ENCODE measurements at regions not wholly inside any gene's neighbourhood (a gene's known extent, or its start where the extent isn't known, plus 50 kb on each side); places are given as distances from the start of the nearest gene placed in this dataset.

- CTCF ChIA-PET: interaction anchor here (0.6 to 4.8 kb wide), 18 partner anchors 8 to 208 kb away, joined by 3 to 30 read pairs (median 3); partner anchors contain the start of gene ROCK1
- no peak overlapping the region for H3K27ac Mint-ChIP-seq
- DNase-seq (ENCODE audit: low spot score) (peak; percentile 59), ATAC-seq (peak; percentile 77)
- H3K4me3 Mint-ChIP-seq: no peak overlapping the region
- H3K36me3 Mint-ChIP-seq: no peaks in the 10 kb centered on the region
- POLR2A ChIA-PET: interaction anchor here (1.0 kb wide), 1 partner anchor 68 kb away, joined by 3 read pairs; the partner anchor contains the start of gene ROCK1
- H3K4me1 Mint-ChIP-seq: no peaks in the 10 kb centered on the region
- H3K27me3 Mint-ChIP-seq (ENCODE audit: low read depth): no peaks in the 10 kb centered on the region; the same call in 1 of the 2 replicates
- H3K9me3 Mint-ChIP-seq: no peaks in the 10 kb centered on the region
- TF ChIP-seq OVOL2 (CRISPR knock-in tag; IDR thresholded peaks at IDR 0.05; ENCODE audit: borderline replicate concordance): no peak
- TF ChIP-seq, protein P1, sequence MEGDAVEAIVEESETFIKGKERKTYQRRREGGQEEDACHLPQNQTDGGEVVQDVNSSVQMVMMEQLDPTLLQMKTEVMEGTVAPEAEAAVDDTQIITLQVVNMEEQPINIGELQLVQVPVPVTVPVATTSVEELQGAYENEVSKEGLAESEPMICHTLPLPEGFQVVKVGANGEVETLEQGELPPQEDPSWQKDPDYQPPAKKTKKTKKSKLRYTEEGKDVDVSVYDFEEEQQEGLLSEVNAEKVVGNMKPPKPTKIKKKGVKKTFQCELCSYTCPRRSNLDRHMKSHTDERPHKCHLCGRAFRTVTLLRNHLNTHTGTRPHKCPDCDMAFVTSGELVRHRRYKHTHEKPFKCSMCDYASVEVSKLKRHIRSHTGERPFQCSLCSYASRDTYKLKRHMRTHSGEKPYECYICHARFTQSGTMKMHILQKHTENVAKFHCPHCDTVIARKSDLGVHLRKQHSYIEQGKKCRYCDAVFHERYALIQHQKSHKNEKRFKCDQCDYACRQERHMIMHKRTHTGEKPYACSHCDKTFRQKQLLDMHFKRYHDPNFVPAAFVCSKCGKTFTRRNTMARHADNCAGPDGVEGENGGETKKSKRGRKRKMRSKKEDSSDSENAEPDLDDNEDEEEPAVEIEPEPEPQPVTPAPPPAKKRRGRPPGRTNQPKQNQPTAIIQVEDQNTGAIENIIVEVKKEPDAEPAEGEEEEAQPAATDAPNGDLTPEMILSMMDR (IDR thresholded peaks at IDR 0.05): peak; percentile 62
Measured at GRCh38 chr18:21179590-21180220, 62.3 kb upstream of the GREB1L start.

DNA sequence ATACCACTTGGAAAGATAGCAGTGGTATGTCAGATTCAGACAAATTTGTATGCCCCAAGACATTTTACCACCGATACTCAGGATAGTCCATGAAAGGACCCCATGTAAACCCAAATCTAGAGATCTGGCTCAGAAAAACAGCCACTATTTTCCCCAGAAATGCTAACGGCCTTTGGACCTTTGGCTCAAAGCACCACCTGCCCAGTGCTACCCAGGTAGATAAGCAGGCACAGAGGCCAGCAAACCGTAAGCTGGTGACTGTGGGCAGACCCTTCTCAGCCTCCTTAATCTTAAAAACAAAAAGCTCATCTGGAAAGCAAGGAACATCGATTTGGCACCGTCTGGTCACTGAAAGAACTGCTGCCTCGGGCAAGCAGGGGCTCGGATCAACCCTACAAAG lies 61.4 kb upstream of the GREB1L start:
- CTCF ChIA-PET: interaction anchor here (1.0 to 4.8 kb wide), 2 partner anchors 12 to 72 kb away, joined by 3 to 30 read pairs; no protein-coding TSS in a partner anchor
- DNase-seq (ENCODE audit: low spot score) (no peak), ATAC-seq (no peak)
- H3K4me1 Mint-ChIP-seq: no peaks in the 10 kb centered on the region
- TF ChIP-seq, protein P2, sequence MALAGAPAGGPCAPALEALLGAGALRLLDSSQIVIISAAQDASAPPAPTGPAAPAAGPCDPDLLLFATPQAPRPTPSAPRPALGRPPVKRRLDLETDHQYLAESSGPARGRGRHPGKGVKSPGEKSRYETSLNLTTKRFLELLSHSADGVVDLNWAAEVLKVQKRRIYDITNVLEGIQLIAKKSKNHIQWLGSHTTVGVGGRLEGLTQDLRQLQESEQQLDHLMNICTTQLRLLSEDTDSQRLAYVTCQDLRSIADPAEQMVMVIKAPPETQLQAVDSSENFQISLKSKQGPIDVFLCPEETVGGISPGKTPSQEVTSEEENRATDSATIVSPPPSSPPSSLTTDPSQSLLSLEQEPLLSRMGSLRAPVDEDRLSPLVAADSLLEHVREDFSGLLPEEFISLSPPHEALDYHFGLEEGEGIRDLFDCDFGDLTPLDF (CRISPR knock-in tag; IDR thresholded peaks at IDR 0.05): no peak
- no peak for TF ChIP-seq ATF6 (CRISPR knock-in tag; IDR thresholded peaks at IDR 0.05)
- TF ChIP-seq, protein P3, sequence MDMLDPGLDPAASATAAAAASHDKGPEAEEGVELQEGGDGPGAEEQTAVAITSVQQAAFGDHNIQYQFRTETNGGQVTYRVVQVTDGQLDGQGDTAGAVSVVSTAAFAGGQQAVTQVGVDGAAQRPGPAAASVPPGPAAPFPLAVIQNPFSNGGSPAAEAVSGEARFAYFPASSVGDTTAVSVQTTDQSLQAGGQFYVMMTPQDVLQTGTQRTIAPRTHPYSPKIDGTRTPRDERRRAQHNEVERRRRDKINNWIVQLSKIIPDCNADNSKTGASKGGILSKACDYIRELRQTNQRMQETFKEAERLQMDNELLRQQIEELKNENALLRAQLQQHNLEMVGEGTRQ (CRISPR knock-in tag; IDR thresholded peaks at IDR 0.05): no peak
- no peaks in the 10 kb centered on the region; the same call in 1 of the 2 replicates for H3K27me3 Mint-ChIP-seq (ENCODE audit: low read depth)
- H3K27ac Mint-ChIP-seq: no peak overlapping the region
- POLR2A ChIA-PET: no interaction called here
- H3K4me3 Mint-ChIP-seq: no peak overlapping the region
- no peaks in the 10 kb centered on the region for H3K9me3 Mint-ChIP-seq
- H3K36me3 Mint-ChIP-seq: no peaks in the 10 kb centered on the region

DNA sequence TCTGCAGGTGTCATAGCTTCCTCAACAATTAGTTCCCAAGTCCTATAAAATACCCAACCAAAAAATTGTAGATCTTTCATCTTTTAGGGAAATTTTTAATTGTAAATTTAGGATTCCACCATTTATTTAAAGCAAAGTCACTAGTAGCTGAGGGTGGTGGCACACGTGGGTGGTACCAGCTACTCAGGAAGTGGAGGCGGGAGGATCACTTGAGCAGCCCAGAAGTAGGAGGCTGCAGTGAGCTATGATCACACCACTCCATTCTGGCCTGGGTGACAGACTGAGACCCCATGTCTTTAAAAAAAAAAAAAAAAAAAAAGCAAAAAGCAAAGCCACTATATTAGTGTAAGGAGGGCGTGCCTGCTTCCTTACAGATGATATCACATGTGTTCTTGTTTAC lies 60.3 kb upstream of the GREB1L start:
- Mint-ChIP-seq H3K4me3 (no peak overlapping the region), H3K27me3 (ENCODE audit: low read depth) (no peaks in the 10 kb centered on the region; the same call in 1 of the 2 replicates), H3K27ac (no peak overlapping the region), H3K4me1 (no peaks in the 10 kb centered on the region), H3K36me3 (no peaks in the 10 kb centered on the region), H3K9me3 (no peaks in the 10 kb centered on the region)
- ATAC-seq: no peak
- ChIA-PET POLR2A (no interaction called here), CTCF (interaction anchor here (0.6 to 4.8 kb wide), 5 partner anchors 11 to 430 kb away, joined by 3 to 30 read pairs (median 5); partner anchors contain the start of gene SNRPD1)
- no peak for DNase-seq (ENCODE audit: low spot score)
- TF ChIP-seq TEAD1 (CRISPR knock-in tag; IDR thresholded peaks at IDR 0.05) (no peak), ATF3 (CRISPR knock-in tag; conservative IDR thresholded peaks at IDR 0.05) (no peak), NR2C2 (CRISPR knock-in tag; IDR thresholded peaks at IDR 0.05) (no peak), ESRRA (CRISPR knock-in tag; IDR thresholded peaks at IDR 0.05; ENCODE audit: borderline replicate concordance) (no peak)
- TF ChIP-seq, protein P4, sequence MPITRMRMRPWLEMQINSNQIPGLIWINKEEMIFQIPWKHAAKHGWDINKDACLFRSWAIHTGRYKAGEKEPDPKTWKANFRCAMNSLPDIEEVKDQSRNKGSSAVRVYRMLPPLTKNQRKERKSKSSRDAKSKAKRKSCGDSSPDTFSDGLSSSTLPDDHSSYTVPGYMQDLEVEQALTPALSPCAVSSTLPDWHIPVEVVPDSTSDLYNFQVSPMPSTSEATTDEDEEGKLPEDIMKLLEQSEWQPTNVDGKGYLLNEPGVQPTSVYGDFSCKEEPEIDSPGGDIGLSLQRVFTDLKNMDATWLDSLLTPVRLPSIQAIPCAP (CRISPR knock-in tag; IDR thresholded peaks at IDR 0.05): no peak

DNA sequence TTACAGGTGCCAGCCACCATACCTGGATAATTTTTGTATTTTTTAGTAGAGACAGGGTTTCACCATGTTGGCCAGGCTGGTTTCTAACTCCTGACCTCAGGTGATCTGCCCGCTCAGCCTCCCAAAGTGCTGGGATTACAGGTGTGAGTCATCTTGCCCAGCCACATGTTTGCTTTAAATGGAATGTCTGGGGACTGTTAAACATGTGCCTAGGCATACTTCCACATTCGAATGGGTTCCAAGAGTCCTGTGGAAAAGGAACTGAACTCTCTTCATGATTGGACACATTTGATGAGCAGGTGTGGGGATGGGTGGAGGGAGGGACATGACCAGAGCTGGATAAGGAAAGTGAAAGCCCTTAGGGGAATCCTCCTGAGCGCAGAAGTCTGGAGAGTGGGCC lies 58.4 kb upstream of the GREB1L start:
- H3K9me3 Mint-ChIP-seq: no peaks in the 10 kb centered on the region
- no peaks in the 10 kb centered on the region for H3K4me1 Mint-ChIP-seq
- CTCF ChIA-PET: no interaction called here
- H3K36me3 Mint-ChIP-seq: no peaks in the 10 kb centered on the region
- POLR2A ChIA-PET: no interaction called here
- DNase-seq (ENCODE audit: low spot score) (no peak), ATAC-seq (no peak)
- no peak overlapping the region for H3K27ac Mint-ChIP-seq
- H3K27me3 Mint-ChIP-seq (ENCODE audit: low read depth): no peaks in the 10 kb centered on the region
- no peak overlapping the region for H3K4me3 Mint-ChIP-seq
- no peak for TF ChIP-seq E2F5 (CRISPR knock-in tag; IDR thresholded peaks at IDR 0.05)

All from WTC11 (cell line).